Liver (tissue), 3 donors: ENCODE measurements at regions not wholly inside any gene's neighbourhood (a gene's known extent, or its start where the extent isn't known, plus 50 kb on each side); places are given as distances from the start of the nearest gene placed in this dataset.

Experiments
- EGR1 ChIP-seq, 2 donors: IDR thresholded peaks; 2 replicates each; pipeline ENCODE4 v1.6.1; 2016 to 2018; ENCODE audit warnings: antibody characterized with exemption in 2 of 2, low read depth in 2 of 2
- FOXA2 ChIP-seq: IDR thresholded peaks from 2 replicates; pipeline ENCODE4 v1.6.1; 2016; ENCODE audit warnings: antibody characterized with exemption
- GABPA ChIP-seq, 2 donors: IDR thresholded peaks in 1 of 2; conservative IDR thresholded peaks in 1 of 2; 2 replicates each; pipeline ENCODE4 v1.6.1; 2016; ENCODE audit warnings: antibody characterized with exemption in 2 of 2, mild to moderate bottlenecking in 1 of 2, moderate library complexity in 1 of 2
- HNF4A ChIP-seq, 2 donors: conservative IDR thresholded peaks; 2 replicates each; pipeline ENCODE4 v1.6.1; 2016; ENCODE audit warnings: antibody characterized with exemption in 2 of 2, mild to moderate bottlenecking in 2 of 2
- HNF4G ChIP-seq: IDR thresholded peaks from 2 replicates; pipeline ENCODE4 v1.6.1; 2016; ENCODE audit warnings: antibody characterized with exemption
- NR2F2 ChIP-seq: IDR thresholded peaks from 2 replicates; pipeline ENCODE4 v1.6.1; 2016; ENCODE audit warnings: antibody characterized with exemption
- RAD21 ChIP-seq, 2 donors: IDR thresholded peaks; 2 replicates each; pipeline ENCODE4 v1.6.1; 2016; ENCODE audit warnings: antibody characterized with exemption in 2 of 2, mild to moderate bottlenecking in 2 of 2
- SP1 ChIP-seq: IDR thresholded peaks from 2 replicates; pipeline ENCODE4 v1.6.1; 2018; ENCODE audit warnings: antibody characterized with exemption, mild to moderate bottlenecking
- TAF1 ChIP-seq: conservative IDR thresholded peaks from 2 replicates; pipeline ENCODE4 v1.6.1; 2016; ENCODE audit warnings: antibody characterized with exemption, mild to moderate bottlenecking
- YY1 ChIP-seq: IDR thresholded peaks from 2 replicates; pipeline ENCODE4 v1.6.1; 2016; ENCODE audit warnings: antibody characterized with exemption, mild to moderate bottlenecking
- TF ChIP-seq, protein P1 (sequence below): fragments of 150-350 bp; IDR thresholded peaks from 2 replicates; pipeline ENCODE4 v1.5.1; 2017; ENCODE audit warnings: improper control_type of control experiment, low read depth, low read length; ENCODE audit not compliant: missing input control
- TF ChIP-seq, protein P2 (sequence below): IDR thresholded peaks from 2 replicates; pipeline ENCODE4 v1.6.1; 2016; ENCODE audit warnings: antibody characterized with exemption
- TF ChIP-seq, protein P3 (sequence below): IDR thresholded peaks from 2 replicates; pipeline ENCODE4 v1.6.1; 2016; ENCODE audit warnings: antibody characterized with exemption, mild to moderate bottlenecking
- donor health status: healthy.
- donor health status: healthy.

DNA sequence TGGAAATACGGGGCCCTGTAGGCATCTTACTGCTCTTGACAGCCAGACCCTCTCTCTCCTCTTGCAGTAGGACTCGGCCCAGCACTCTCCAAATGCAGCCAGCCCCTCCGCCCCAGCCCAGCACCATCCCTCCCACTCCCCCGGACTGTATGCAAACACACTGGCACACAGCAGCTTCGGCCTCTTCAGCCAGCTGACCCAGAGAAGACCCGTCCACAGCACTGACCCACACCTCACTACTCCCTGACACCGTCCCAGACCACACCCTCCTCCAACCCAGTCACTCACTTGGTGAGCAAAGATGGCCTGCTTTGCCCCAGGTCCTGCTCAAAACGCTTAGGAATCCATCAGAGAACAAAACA, 164.6 kb downstream of the IGLL1 start:
- TF ChIP-seq YY1, result no peak
- TF ChIP-seq, protein P1, sequence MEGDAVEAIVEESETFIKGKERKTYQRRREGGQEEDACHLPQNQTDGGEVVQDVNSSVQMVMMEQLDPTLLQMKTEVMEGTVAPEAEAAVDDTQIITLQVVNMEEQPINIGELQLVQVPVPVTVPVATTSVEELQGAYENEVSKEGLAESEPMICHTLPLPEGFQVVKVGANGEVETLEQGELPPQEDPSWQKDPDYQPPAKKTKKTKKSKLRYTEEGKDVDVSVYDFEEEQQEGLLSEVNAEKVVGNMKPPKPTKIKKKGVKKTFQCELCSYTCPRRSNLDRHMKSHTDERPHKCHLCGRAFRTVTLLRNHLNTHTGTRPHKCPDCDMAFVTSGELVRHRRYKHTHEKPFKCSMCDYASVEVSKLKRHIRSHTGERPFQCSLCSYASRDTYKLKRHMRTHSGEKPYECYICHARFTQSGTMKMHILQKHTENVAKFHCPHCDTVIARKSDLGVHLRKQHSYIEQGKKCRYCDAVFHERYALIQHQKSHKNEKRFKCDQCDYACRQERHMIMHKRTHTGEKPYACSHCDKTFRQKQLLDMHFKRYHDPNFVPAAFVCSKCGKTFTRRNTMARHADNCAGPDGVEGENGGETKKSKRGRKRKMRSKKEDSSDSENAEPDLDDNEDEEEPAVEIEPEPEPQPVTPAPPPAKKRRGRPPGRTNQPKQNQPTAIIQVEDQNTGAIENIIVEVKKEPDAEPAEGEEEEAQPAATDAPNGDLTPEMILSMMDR, result no peak
- TF ChIP-seq HNF4G, result no peak
- TF ChIP-seq EGR1 (IDR thresholded peaks at IDR 0.05; ENCODE audit: low read depth in 2 of 2), result no peak
- no peak for TF ChIP-seq SP1
- TF ChIP-seq, protein P2, sequence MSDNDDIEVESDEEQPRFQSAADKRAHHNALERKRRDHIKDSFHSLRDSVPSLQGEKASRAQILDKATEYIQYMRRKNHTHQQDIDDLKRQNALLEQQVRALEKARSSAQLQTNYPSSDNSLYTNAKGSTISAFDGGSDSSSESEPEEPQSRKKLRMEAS, result no peak
- TF ChIP-seq, protein P3, sequence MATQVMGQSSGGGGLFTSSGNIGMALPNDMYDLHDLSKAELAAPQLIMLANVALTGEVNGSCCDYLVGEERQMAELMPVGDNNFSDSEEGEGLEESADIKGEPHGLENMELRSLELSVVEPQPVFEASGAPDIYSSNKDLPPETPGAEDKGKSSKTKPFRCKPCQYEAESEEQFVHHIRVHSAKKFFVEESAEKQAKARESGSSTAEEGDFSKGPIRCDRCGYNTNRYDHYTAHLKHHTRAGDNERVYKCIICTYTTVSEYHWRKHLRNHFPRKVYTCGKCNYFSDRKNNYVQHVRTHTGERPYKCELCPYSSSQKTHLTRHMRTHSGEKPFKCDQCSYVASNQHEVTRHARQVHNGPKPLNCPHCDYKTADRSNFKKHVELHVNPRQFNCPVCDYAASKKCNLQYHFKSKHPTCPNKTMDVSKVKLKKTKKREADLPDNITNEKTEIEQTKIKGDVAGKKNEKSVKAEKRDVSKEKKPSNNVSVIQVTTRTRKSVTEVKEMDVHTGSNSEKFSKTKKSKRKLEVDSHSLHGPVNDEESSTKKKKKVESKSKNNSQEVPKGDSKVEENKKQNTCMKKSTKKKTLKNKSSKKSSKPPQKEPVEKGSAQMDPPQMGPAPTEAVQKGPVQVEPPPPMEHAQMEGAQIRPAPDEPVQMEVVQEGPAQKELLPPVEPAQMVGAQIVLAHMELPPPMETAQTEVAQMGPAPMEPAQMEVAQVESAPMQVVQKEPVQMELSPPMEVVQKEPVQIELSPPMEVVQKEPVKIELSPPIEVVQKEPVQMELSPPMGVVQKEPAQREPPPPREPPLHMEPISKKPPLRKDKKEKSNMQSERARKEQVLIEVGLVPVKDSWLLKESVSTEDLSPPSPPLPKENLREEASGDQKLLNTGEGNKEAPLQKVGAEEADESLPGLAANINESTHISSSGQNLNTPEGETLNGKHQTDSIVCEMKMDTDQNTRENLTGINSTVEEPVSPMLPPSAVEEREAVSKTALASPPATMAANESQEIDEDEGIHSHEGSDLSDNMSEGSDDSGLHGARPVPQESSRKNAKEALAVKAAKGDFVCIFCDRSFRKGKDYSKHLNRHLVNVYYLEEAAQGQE, result no peak
- TF ChIP-seq TAF1, result no peak
- TF ChIP-seq RAD21 (IDR thresholded peaks at IDR 0.05), result no peak
- TF ChIP-seq GABPA (IDR thresholded peaks at IDR 0.05 in 1 of 2, conservative IDR thresholded peaks at IDR 0.05 in 1 of 2), result no peak
- no peak for TF ChIP-seq NR2F2
- TF ChIP-seq HNF4A (conservative IDR thresholded peaks at IDR 0.05), result no peak
- no peak for TF ChIP-seq FOXA2
